KMS-11 (cell line): ENCODE measurements at regions not wholly inside any gene's neighbourhood (a gene's known extent, or its start where the extent isn't known, plus 50 kb on each side); places are given as distances from the start of the nearest gene placed in this dataset.

Experiments
- H2AFZ ChIP-seq: fragments of 200-600 bp; sonication (generic); 2 replicates; pipeline ENCODE4 v1.6.1; 2016; ENCODE audit warnings: antibody characterized with exemption, mixed run types, low read depth
- H3K27ac ChIP-seq: fragments of 200-600 bp; sonication (generic); 2 replicates; pipeline ENCODE4 v1.6.1; 2016; ENCODE audit warnings: mild to moderate bottlenecking, mixed run types
- H3K27me3 ChIP-seq: fragments of 200-600 bp; sonication (generic); 2 replicates; pipeline ENCODE4 v1.6.1; 2017; ENCODE audit warnings: mild to moderate bottlenecking, low read depth, mixed run types, moderate library complexity; ENCODE audit not compliant: insufficient read depth
- H3K36me3 ChIP-seq: fragments of 200-600 bp; sonication (generic); 2 replicates; pipeline ENCODE4 v1.6.1; 2017; ENCODE audit warnings: mild to moderate bottlenecking, mixed run types; ENCODE audit not compliant: insufficient read depth
- H3K4me1 ChIP-seq: fragments of 200-600 bp; sonication (generic); 2 replicates; pipeline ENCODE4 v1.6.1; 2016; ENCODE audit warnings: mild to moderate bottlenecking, low read depth, mixed run types; ENCODE audit not compliant: poor library complexity, severe bottlenecking
- H3K4me2 ChIP-seq: fragments of 200-600 bp; sonication (generic); 2 replicates; pipeline ENCODE4 v1.7.0; 2016; ENCODE audit warnings: mild to moderate bottlenecking, mixed run types
- H3K4me3 ChIP-seq: fragments of 200-600 bp; sonication (generic); IDR thresholded peaks from 2 replicates; pipeline ENCODE4 v1.6.1; 2017; ENCODE audit warnings: low read depth, low read length, mixed read lengths; ENCODE audit not compliant: insufficient read depth
- H3K79me2 ChIP-seq: fragments of 200-600 bp; sonication (generic); 2 replicates; pipeline ENCODE4 v1.6.1; 2016; ENCODE audit warnings: low read depth, mixed run types; ENCODE audit not compliant: insufficient read depth
- H3K9ac ChIP-seq: fragments of 200-600 bp; sonication (generic); 2 replicates; pipeline ENCODE4 v1.6.1; 2016; ENCODE audit warnings: mild to moderate bottlenecking, mixed run types
- H4K20me1 ChIP-seq: fragments of 200-600 bp; sonication (generic); 2 replicates; pipeline ENCODE4 v1.6.1; 2016; ENCODE audit warnings: mild to moderate bottlenecking, mixed run types; ENCODE audit not compliant: insufficient read depth
- CTCF ChIP-seq: fragments of 200-600 bp; sonication (generic); conservative IDR thresholded peaks from 2 replicates; pipeline ENCODE4 v1.6.1; 2017; ENCODE audit warnings: low read depth, mild to moderate bottlenecking, antibody characterized with exemption, low read length, moderate library complexity, mixed read lengths

- no peaks in the 10 kb centered on the region for H4K20me1 ChIP-seq
- no peak overlapping the region for H3K27ac ChIP-seq
- no peak overlapping the region for H2AFZ ChIP-seq
- no peak overlapping the region for H3K4me2 ChIP-seq
- no peaks in the 10 kb centered on the region for H3K27me3 ChIP-seq
- no peaks in the 10 kb centered on the region for H3K4me1 ChIP-seq
- no peaks in the 10 kb centered on the region for H3K36me3 ChIP-seq
- H3K9ac ChIP-seq, result no peak overlapping the region
- no peak for TF ChIP-seq CTCF
- H3K4me3 ChIP-seq, result no peak overlapping the region
- H3K79me2 ChIP-seq, result no peaks in the 10 kb centered on the region
Measured at GRCh38 chr20:6691516-6691915, 76.0 kb upstream of the BMP2 start.

GRCh38 chr20:6689339-6689973 is 78.0 kb upstream of the BMP2 start:
- no peak for TF ChIP-seq CTCF
- no peak overlapping the region for H3K9ac ChIP-seq

GRCh38 chr20:6686171-6686570 is 81.3 kb upstream of the BMP2 start:
- no peaks in the 10 kb centered on the region for H3K27me3 ChIP-seq
- no peak overlapping the region for H2AFZ ChIP-seq
- H4K20me1 ChIP-seq, result no peaks in the 10 kb centered on the region
- H3K4me3 ChIP-seq, result no peak overlapping the region
- H3K9ac ChIP-seq, result no peak overlapping the region
- H3K79me2 ChIP-seq, result no peaks in the 10 kb centered on the region
- TF ChIP-seq CTCF, result no peak
- no peaks in the 10 kb centered on the region for H3K4me1 ChIP-seq
- no peak overlapping the region for H3K4me2 ChIP-seq
- no peaks in the 10 kb centered on the region for H3K36me3 ChIP-seq
- no peak overlapping the region for H3K27ac ChIP-seq

More at GRCh38 chr20:6689339-6689973, 78.0 kb upstream of the BMP2 start:
- Histone ChIP-seq H3K36me3 (no peaks in the 10 kb centered on the region), H3K27ac (no peak overlapping the region), H3K4me2 (no peak overlapping the region), H2AFZ (no peak overlapping the region), H3K4me1 (no peaks in the 10 kb centered on the region), H3K4me3 (no peak overlapping the region), H4K20me1 (no peaks in the 10 kb centered on the region), H3K79me2 (no peaks in the 10 kb centered on the region), H3K27me3 (no peaks in the 10 kb centered on the region)

GRCh38 chr20:6685626-6686025 is 81.9 kb upstream of the BMP2 start:
- Histone ChIP-seq H3K4me2 (no peak overlapping the region), H4K20me1 (no peaks in the 10 kb centered on the region), H3K27ac (no peak overlapping the region), H3K9ac (no peak overlapping the region), H3K36me3 (no peaks in the 10 kb centered on the region), H3K4me3 (no peak overlapping the region), H3K4me1 (no peaks in the 10 kb centered on the region), H2AFZ (no peak overlapping the region), H3K27me3 (no peaks in the 10 kb centered on the region), H3K79me2 (no peaks in the 10 kb centered on the region)
- TF ChIP-seq CTCF, result no peak
